Stimulated activated CD8-positive, alpha-beta memory T cell treated with anti-CD3 and anti-CD28 coated beads, Interleukin-4, amount 100 ng/mL, for 48 hours (primary cell): ENCODE measurements at regions not wholly inside any gene's neighbourhood (a gene's known extent, or its start where the extent isn't known, plus 50 kb on each side); places are given as distances from the start of the nearest gene placed in this dataset.
"Not testable (repeated sequence)": the region's sequence is repeated elsewhere in the genome, so short reads cannot be mapped to it uniquely, and the experiment has no call there.

Source experiments
- DNase-seq: peaks from one replicate; pipeline ENCODE4 v3.0.0-alpha.2; 2020

GRCh38 chr2:131584380-131584779, 56.7 kb downstream of the CCDC74A start:
- DNase-seq: no peak

DNA sequence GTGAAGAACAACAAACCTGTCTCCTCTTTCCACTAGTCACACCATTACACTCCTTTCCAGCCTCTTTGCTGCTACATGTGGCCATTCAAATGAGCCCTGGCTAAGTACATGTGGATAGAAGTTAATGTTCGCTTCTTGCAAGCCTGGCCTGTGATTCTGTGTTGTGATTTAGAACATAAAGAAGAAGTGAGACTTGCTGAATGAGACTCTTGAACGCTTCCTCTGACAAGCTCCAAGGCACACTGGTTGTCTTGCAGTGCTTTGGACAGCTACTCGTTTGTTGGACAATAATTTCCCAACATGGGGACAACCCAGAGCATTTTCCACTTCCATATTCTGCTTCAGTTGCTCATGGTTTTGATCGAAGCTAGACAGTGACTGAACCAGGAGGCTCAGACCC, 57.3 kb downstream of the CCDC74A start:
- no peak for DNase-seq

DNA sequence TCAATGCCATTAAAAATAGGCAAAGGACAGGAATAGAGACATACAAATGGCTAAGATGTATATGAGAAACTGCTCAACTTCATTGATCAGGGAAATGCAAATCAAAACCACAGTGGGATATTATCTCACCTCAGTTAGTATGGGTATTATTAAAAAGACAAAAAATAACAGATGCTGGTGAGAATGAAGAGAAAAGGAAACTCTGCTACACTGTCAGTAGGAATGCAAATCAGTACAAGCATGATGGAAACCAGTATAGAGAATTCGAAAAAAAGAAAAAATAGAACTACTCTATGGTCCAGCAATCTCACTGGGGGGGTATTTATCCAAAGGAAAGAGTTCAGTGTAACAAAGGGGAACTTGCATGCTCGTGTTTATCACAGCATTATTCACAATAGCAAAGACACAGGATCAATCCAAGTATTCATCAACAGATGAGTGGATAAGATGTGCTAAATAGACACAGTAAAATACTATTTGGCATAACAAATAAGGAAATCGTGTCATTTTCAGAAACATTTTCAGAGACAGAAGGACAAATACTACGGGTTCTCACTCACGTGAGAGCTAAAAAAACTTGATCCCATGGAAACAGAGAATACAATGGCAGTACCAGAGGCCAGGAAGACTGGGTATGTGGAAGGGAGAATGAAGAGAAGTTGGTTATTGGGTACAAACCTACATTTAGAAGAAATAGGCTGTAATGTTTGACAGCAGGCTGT, 60.6 kb downstream of the CCDC74A start:
- no peak for DNase-seq

DNA sequence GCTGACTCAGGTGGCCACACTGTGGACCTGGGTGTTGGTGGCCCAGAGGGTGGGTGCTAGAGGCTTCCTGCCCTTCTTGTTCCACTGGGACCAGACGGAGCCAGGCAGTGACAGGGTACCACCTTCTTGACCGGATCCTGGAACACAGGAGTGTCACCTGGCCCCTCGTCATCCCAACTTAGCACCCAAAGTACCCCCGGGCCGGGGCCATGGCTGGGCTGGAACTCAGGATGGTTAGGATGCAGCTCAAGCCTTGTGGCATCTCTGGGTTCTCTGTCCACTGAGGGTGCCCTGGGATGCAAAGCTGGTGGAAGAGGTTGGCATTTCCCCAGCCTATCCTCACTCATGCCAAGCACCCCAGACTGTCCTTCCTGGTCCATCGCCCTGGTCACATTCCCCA, 61.4 kb downstream of the CCDC74A start:
- not testable (repeated sequence) for DNase-seq

DNA sequence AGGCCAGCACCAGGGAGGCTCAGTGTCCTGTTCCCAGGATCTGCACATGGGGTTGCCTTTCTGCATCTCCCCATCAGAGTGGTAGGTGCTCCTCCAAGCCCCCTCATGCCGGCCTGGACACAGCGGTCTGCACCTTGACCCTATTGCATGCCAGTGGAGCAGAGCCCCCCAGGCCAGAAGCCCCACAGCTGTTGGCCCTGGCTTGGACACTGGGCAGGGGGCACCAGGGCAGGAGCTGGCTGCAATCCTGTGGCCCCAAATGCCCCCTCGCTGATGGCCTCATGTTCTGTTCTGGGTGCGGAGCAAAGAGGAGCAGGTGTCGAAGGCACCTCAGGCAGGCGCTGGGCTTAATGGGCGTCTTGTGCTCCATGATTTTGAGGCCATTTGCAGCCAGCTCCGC, 62.7 kb downstream of the CCDC74A start:
- no peak for DNase-seq

DNA sequence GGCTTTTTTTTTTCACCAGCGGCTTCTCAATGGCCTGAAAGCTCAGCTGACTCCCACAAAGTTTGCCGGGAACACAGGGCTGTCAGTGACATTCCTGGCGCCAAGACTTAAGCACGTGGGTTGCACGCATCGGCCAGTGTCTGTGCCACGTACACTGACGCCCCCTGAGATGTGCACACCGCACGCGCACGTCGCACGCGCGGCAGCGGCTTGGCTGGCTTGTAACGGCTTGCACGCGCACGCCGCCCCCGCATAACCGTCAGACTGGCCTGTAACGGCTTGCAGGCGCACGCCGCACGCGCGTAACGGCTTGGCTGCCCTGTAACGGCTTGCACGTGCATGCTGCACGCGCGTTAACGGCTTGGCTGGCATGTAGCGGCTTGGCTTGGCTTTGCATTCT, 63.2 kb downstream of the CCDC74A start:
- no peak for DNase-seq

DNA sequence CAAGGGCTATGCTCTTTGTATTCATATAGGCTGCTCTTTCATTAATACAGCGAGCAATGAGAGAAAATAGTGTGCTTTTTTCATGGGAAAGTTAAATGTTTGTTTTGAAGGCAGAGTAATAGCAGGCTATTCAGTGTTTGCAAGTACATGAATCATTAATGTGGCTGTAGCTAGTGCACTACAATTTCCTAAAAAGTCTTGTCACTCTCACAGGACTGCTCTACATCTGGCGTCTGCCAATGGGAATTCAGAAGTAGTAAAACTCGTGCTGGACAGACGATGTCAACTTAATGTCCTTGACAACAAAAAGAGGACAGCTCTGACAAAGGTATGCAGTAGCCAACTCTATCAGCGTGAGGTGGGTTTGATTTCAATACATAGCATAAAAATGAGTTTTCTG, 68.9 kb downstream of the CCDC74A start:
- not testable (repeated sequence) for DNase-seq

- DNase-seq: not testable (repeated sequence)
Measured at GRCh38 chr2:131602444-131602843, 74.8 kb downstream of the CCDC74A start.

DNA sequence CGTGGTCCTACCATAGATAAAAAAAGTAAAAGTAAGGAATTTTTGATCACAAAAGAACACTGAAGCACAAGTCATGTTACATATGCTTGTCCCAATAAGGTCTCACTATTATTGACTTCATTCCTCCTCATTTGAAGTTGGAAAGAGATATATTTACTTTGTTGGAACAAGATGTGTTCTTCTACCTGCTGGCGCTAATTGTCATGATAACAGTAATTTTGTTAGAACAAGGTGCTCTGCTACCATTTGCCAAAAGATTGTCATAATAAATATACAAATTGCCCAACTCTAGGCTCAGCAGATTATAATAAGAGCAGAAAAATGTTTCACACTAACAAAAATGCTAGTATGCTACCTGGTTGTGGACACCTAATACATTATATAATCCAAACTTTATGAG, 77.0 kb downstream of the CCDC74A start:
- not testable (repeated sequence) for DNase-seq

- DNase-seq: not testable (repeated sequence)
Measured at GRCh38 chr2:131606366-131606765, 78.7 kb downstream of the CCDC74A start.

GRCh38 chr2:131607056-131607455, 79.4 kb downstream of the CCDC74A start:
- not testable (repeated sequence) for DNase-seq

- not testable (repeated sequence) for DNase-seq
Measured at GRCh38 chr2:131614539-131614938, 86.9 kb downstream of the CCDC74A start.

- DNase-seq: not testable (repeated sequence)
Measured at GRCh38 chr2:131618320-131618719, 90.6 kb downstream of the CCDC74A start.

- DNase-seq: not testable (repeated sequence)
Measured at GRCh38 chr2:131622874-131623273, 95.2 kb downstream of the CCDC74A start.

DNA sequence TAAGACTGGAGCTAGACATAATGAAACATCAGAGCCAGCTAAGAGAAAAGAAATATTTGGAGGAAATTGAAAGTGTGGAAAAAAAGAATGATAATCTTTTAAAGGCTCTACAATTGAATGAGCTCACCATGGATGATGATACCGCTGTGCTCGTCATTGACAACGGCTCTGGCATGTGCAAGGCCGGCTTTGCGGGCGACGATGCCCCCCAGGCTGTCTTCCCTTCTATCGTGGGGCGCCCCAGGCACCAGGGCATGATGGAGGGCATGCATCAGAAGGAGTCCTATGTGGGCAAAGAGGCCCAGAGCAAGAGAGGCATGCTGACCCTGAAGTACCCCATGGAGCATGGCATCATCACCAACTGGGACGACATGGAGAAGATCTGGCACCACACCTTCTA, 98.3 kb downstream of the CCDC74A start:
- not testable (repeated sequence) for DNase-seq

- DNase-seq: not testable (repeated sequence)
Measured at GRCh38 chr2:131626565-131626964, 98.9 kb downstream of the CCDC74A start.

DNA sequence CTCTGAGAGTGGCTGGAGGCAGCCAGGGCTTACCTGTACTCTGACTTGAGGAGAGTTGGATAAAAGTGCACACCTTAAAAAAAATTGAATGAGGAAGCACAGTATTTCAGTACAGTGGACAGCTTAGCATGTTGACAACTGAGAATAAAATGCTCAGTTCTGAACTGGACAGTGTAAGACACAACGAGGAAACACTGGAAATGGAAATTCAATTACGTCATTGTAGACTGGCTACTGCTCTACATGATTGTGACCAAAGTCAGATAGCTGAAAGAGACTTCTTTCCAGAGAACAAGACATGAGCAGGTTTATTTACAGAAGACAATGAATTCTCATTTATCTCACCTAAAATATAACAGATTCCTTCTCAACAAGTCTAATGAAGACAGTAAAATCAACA, 100.1 kb downstream of the CCDC74A start:
- DNase-seq: not testable (repeated sequence)

DNA sequence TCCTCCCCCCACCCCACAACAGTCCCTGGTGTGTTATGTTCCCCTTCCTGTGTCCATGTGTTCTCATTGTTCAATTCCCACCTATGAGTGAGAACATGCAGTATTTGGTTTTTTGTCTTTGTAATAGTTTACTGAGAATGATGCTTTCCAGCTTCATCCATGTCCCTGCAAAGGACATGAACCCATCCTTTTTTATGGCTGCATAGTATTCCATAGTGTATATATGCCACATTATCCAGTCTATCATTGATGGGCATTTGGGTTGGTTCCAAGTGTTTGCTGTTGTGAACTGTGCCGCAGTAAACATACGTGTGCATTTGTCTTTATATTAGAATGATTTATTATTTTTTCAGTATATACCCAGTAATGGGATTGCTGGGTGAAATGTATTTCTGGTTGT, 104.0 kb downstream of the CCDC74A start:
- not testable (repeated sequence) for DNase-seq

DNA sequence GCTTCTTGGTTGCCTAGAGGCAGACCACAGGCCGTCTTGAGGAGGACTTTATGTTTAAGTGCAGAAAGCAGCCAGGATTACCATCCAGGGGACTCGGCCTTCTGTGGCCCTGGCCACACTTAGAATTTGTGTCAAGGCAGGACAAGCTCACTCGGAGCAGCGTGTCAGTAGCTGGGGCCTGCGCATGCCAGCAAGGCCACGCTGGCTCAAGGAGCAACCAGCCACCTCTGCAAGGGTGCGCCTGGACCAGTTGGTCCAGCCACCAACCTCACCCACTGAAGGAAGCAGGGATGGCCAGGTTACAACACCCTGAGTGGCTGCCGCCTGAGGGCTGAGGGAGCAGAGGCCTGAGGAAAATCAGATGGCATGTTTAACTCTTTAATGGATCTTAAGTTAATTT, 105.7 kb downstream of the CCDC74A start:
- DNase-seq: not testable (repeated sequence)

DNA sequence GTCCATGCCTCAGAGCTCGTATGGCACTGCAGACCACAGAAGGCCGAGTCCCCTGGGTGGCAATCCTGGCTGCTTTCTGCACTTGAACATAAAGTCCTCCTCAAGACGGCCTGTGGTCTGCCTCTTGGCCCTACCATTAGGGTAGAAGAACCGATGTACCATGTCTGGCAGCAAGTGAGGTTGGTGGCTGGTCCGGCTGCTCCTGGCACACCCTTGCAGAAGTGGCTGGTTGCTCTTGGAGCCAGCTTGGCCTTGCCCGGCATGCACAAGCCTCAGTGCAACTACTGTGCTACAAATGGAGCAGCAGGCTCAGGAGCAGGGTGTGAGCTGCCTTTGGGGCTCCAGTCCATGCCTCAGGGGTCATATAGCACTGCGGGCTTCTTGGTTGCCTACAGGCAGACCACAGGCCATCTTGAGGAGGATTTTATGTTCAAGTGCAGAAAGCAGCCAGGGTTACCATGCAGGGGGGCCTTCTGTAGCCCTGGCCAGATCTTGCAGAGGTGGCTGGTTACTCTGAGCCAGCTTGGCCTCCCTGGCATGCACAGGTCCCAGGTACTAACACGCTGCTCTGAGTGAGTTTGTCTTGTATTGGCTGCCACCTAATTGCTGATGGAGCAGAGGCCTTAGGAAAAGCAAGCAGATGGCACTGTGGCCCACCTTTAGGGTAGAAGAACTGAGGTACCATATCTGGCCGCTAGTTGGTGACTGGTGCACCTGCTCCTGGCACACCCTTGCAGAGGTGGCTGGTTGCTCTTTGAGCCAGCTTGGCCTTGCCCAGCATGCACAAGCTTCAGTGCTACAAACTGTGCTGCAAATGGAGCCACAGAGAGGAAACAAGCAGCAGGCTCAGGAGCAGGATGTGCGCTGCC, 106.4 kb downstream of the CCDC74A start:
- DNase-seq: not testable (repeated sequence)

GRCh38 chr2:131635611-131636010, 107.9 kb downstream of the CCDC74A start:
- no peak for DNase-seq

- not testable (repeated sequence) for DNase-seq
Measured at GRCh38 chr2:131636704-131637308, 109.1 kb downstream of the CCDC74A start.

DNA sequence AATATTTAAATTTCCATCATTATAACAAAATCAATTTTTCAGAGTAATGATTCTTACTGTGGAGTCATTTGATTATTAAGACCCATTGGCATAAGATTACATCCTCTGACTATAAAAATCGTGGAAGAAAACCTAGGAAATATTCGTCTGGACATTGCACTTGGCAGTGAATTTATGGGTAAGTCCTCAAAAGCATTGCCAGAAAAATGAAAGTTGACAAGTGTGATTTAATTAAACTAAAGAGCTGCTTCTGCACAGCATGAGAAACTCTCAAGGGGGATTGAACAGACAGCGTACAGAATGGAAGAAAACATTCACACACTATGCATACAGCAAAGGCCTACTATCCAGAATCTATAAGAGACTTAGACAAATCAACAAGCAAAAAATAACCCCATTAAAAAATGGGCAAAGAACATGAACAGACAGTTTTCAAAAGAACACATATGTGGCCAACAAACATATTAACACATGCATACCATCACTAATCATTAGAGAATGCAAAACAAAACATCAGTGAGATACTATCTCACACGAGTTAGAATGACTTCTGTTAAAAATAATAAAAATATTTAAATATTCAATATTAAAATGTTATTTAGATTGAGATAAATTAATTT, 111.4 kb downstream of the CCDC74A start:
- DNase-seq: not testable (repeated sequence)
